Kidney (tissue), 13 donors: ENCODE measurements at regions not wholly inside any gene's neighbourhood (a gene's known extent, or its start where the extent isn't known, plus 50 kb on each side); places are given as distances from the start of the nearest gene placed in this dataset.

Experiments used
- DNase-seq, 5 donors: peaks; one replicate each; pipeline ENCODE4 v3.0.0-alpha.2; 2013 to 2020
- FAIRE-seq: peaks from 2 replicates; lab custom pipeline; 2012; peaks lifted over from hg19 to GRCh38; lab: Jason Lieb, UNC
- H3K27ac ChIP-seq, 2 donors: one replicate each; pipeline ENCODE4 v1.7.0; 2013; ENCODE audit warnings: low read depth in 2 of 2, low read length in 2 of 2, inconsistent platforms in 1 of 2
- H3K27me3 ChIP-seq: one replicate; pipeline ENCODE4 v1.7.1; 2013; ENCODE audit warnings: low read length, inconsistent platforms; ENCODE audit not compliant: control insufficient read depth, insufficient read depth
- H3K36me3 ChIP-seq, 3 donors: one replicate each; pipeline versions ENCODE4 v1.7.0 to v1.7.1; 2013; ENCODE audit warnings: low read length in 3 of 3, control low read depth in 1 of 3, inconsistent platforms in 1 of 3; ENCODE audit not compliant: insufficient read depth in 3 of 3, control insufficient read depth in 2 of 3
- H3K4me1 ChIP-seq, 3 donors: one replicate each; pipeline versions ENCODE4 v1.7.0 to v1.7.1; 2013; ENCODE audit warnings: low read length in 3 of 3, inconsistent platforms in 1 of 3, low read depth in 1 of 3; ENCODE audit not compliant: control insufficient read depth in 2 of 3, insufficient read depth in 2 of 3
- H3K4me3 ChIP-seq, 3 donors: one replicate each; pipeline versions ENCODE4 v1.7.0 to v1.8.1; 2013; ENCODE audit warnings: low read length in 3 of 3, control low read depth in 1 of 3, inconsistent platforms in 1 of 3
- H3K9ac ChIP-seq, 3 donors: one replicate each; pipeline versions ENCODE4 v1.7.0 to v1.7.1; 2013; ENCODE audit warnings: low read length in 3 of 3, control low read depth in 1 of 3, inconsistent platforms in 1 of 3
- H3K9me3 ChIP-seq, 3 donors: one replicate each; pipeline versions ENCODE4 v1.7.0 to v1.7.1; 2013; ENCODE audit warnings: low read length in 3 of 3, control low read depth in 1 of 3, inconsistent platforms in 1 of 3; ENCODE audit not compliant: control insufficient read depth in 2 of 3, insufficient read depth in 1 of 3
- intact Hi-C: fragments of 100-400 bp; cut with DNase I; formaldehyde crosslinking; loops from one replicate; pipeline ENCODE4 v1.11.1; 2022
- TF ChIP-seq, protein P1 (sequence below): IDR thresholded peaks from 3 replicates; pipeline ENCODE4 v1.5.1; 2012; ENCODE audit warnings: mild to moderate bottlenecking, moderate library complexity, borderline replicate concordance; ENCODE audit not compliant: insufficient read depth; ENCODE audit errors: extremely low read depth
- donor health status: control.
- donor health status: control.
- donor health status: control.
- donor health status: control.
- donor health status: control.
- donor health status: DM: yes; HTN: yes; CAD: no.
- donor health status: Normal renal cell carcinoma (clear cell type).

DNA sequence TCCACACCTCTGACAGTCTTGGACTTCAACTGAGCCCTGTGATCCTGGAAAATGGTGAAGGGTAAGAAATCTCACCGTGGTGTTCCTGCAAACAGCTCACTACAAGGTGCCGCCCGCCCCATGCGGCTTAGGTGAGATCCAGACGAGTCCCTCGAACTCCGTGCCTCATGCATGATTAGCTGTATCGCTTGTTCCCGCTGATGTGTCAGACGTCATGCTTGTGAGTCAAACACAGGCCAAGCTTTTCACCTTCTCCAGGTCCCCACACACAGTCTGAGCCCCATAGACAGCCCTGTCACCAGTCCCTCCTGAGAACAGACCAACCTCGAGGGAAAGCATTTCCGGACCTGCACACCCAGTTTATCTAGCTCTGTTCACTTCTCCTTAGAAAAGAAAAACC, 740.5 kb downstream of the GALR1 start:
- no peak overlapping the region for H3K27ac ChIP-seq
- intact Hi-C loops: no loop called here
- no peak overlapping the region for H3K9ac ChIP-seq
- DNase-seq (no peak), FAIRE-seq (no peak)
- no peaks in the 10 kb centered on the region for H3K9me3 ChIP-seq
- TF ChIP-seq, protein P1, sequence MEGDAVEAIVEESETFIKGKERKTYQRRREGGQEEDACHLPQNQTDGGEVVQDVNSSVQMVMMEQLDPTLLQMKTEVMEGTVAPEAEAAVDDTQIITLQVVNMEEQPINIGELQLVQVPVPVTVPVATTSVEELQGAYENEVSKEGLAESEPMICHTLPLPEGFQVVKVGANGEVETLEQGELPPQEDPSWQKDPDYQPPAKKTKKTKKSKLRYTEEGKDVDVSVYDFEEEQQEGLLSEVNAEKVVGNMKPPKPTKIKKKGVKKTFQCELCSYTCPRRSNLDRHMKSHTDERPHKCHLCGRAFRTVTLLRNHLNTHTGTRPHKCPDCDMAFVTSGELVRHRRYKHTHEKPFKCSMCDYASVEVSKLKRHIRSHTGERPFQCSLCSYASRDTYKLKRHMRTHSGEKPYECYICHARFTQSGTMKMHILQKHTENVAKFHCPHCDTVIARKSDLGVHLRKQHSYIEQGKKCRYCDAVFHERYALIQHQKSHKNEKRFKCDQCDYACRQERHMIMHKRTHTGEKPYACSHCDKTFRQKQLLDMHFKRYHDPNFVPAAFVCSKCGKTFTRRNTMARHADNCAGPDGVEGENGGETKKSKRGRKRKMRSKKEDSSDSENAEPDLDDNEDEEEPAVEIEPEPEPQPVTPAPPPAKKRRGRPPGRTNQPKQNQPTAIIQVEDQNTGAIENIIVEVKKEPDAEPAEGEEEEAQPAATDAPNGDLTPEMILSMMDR: no peak
- H3K27me3 ChIP-seq: no peaks in the 10 kb centered on the region
- H3K4me1 ChIP-seq: no peaks in the 10 kb centered on the region
- H3K4me3 ChIP-seq: no peak overlapping the region
- no peaks in the 10 kb centered on the region for H3K36me3 ChIP-seq

DNA sequence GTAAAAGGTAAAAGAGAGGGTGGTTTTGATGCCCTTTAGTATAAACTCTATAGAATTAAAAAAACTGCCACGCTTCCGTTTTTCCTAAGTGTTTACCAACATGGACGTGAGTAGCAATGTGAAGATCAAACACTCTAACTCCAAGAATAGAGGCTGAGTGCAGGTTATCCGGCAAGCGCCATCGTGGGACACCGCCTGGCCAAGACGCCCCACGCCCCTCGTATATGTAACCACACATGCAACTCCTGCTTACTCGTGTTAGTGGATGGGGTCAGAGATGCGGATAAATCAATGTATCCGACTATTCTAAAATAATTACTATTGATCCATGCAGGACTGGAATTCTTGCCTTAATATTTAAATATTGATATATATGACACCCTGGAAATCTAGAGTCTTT, 741.3 kb downstream of the GALR1 start:
- H3K4me1 ChIP-seq: no peaks in the 10 kb centered on the region
- TF ChIP-seq, protein P1: no peak
- no peak for FAIRE-seq
- no peaks in the 10 kb centered on the region for H3K27me3 ChIP-seq
- H3K36me3 ChIP-seq: no peaks in the 10 kb centered on the region
- H3K4me3 ChIP-seq: no peak overlapping the region
- H3K9me3 ChIP-seq: no peaks in the 10 kb centered on the region
- no peak overlapping the region for H3K27ac ChIP-seq
- no peak overlapping the region for H3K9ac ChIP-seq
- intact Hi-C loops: no loop called here
- DNase-seq: no peak

DNA sequence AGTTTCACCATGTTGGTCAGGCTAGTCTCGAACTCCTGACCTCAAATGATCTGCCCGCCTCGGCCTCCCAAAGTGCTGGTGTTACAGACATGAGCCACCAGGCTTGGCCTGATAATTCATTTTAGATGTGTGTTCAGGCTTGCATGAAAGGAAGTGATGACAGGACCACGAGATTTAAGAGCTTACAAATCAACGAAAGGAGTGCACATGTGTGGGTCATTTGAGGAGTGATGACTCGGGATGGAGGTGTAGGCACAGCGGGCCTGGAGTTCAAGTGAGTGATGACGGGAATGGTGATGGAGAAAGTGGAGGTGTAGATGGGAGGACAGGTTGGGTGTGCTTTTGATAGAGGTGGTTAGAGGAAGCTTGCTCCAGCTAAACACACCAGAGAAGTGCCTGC, 742.4 kb downstream of the GALR1 start:
- TF ChIP-seq, protein P1: no peak
- FAIRE-seq (no peak), DNase-seq (no peak)
- Histone ChIP-seq H3K27ac (no peak overlapping the region), H3K27me3 (no peaks in the 10 kb centered on the region), H3K4me1 (no peaks in the 10 kb centered on the region), H3K9me3 (no peaks in the 10 kb centered on the region), H3K36me3 (no peaks in the 10 kb centered on the region), H3K4me3 (no peak overlapping the region), H3K9ac (no peak overlapping the region)
- intact Hi-C loops: no loop called here
